Lung (tissue), 11 donors: ENCODE measurements at regions not wholly inside any gene's neighbourhood (a gene's known extent, or its start where the extent isn't known, plus 50 kb on each side); places are given as distances from the start of the nearest gene placed in this dataset.
"Not testable (repeated sequence)": the region's sequence is repeated elsewhere in the genome, so short reads cannot be mapped to it uniquely, and the experiment has no call there.

Experiments used
- ATAC-seq: fragments of 200-7000 bp; cut with Tn5 transposase; one replicate; pipeline ENCODE4 v1.9.1; 2020; ENCODE audit warnings: moderate number of reproducible peaks; ENCODE audit not compliant: insufficient read depth, low FRiP score
- DNase-seq, 3 donors: peaks; one replicate each; pipeline ENCODE4 v3.0.0-alpha.2; 2013 to 2017
- H3K27ac ChIP-seq, 2 donors: one replicate each; pipeline ENCODE4 v1.5.1; 2013; ENCODE audit warnings: mild to moderate bottlenecking in 2 of 2, moderate library complexity in 2 of 2, control low read depth in 1 of 2, inconsistent platforms in 1 of 2, low read depth in 1 of 2, low read length in 1 of 2
- H3K27me3 ChIP-seq, 3 donors: one replicate each; pipeline ENCODE4 v1.5.1; 2013; ENCODE audit warnings: low read length in 2 of 3; ENCODE audit not compliant: control insufficient read depth in 3 of 3, insufficient read depth in 3 of 3
- H3K36me3 ChIP-seq, 4 donors: one replicate each; pipeline ENCODE4 v1.5.1; 2013; ENCODE audit warnings: low read length in 4 of 4, mild to moderate bottlenecking in 1 of 4, moderate library complexity in 1 of 4; ENCODE audit not compliant: control insufficient read depth in 4 of 4, insufficient read depth in 4 of 4
- H3K4me1 ChIP-seq, 5 donors: one replicate each; pipeline ENCODE4 v1.5.1; 2013; ENCODE audit warnings: low read length in 5 of 5, mild to moderate bottlenecking in 2 of 5, moderate library complexity in 1 of 5; ENCODE audit not compliant: control insufficient read depth in 5 of 5, insufficient read depth in 5 of 5
- H3K4me3 ChIP-seq: one replicate; pipeline ENCODE4 v1.5.1; 2013; ENCODE audit warnings: mild to moderate bottlenecking, control low read depth, moderate library complexity
- H3K9ac ChIP-seq, 2 donors: one replicate each; pipeline ENCODE4 v1.5.1; 2013; ENCODE audit warnings: low read length in 2 of 2, control low read depth in 1 of 2; ENCODE audit not compliant: insufficient read depth in 1 of 2
- H3K9me3 ChIP-seq, 4 donors: one replicate each; pipeline ENCODE4 v1.5.1; 2013; ENCODE audit warnings: low read length in 3 of 4, mild to moderate bottlenecking in 1 of 4, moderate library complexity in 1 of 4; ENCODE audit not compliant: control insufficient read depth in 4 of 4, insufficient read depth in 3 of 4
- WGBS, 2 donors: extraction: QIAGEN DNeasy Blood & Tissue Kit; methylation state at CpG; one replicate each; pipeline ENCODE4 v1.1.7; 2013; 5-methylcytosine and 5-hydroxymethylcytosine counted together
- TF ChIP-seq, protein P1 (sequence below): IDR thresholded peaks from 2 replicates; pipeline ENCODE4 v1.5.1; 2012; ENCODE audit warnings: mild to moderate bottlenecking; ENCODE audit errors: control extremely low read depth, extremely low read depth
- donor health status: control.
- donor health status: control.
- donor health status: Bipolar disorder and iron deficiency.
- donor health status: healthy.
- donor health status: DM: yes; HTN: yes; CAD: no.

DNA sequence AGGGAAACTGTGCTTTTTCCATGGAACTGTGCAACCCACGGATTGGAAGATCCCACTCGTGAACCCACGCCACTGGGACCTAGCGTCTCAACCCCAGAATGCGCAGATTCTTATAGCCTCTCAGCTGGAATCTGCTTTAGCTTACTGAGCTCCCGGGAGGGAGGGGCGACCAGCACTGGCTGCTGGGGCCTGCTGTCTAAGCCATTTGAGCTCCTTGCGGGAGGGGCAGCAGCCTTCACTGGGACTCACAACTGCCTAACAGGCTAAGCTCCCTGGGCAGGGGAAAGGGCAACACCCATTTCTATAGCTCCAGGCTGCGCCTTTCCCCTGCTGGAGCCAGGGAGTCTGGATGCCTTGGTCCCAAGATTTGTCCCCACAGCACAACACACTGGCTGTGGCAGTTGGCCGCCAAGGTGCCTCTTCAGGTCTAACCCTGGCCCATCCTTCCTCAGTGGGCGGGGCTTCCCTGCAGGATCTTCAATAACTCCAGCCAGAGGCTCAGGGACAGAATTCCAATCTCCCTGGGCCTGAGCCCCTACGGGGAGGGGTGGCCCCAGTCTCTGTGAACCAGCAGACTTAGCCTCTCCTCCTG lies 451.7 kb upstream of the PITX2 start:
- Histone ChIP-seq H3K27ac (no peak overlapping the region), H3K9ac (no peak overlapping the region), H3K4me1 (no peaks in the 10 kb centered on the region), H3K4me3 (no peak overlapping the region), H3K36me3 (no peaks in the 10 kb centered on the region), H3K9me3 (peaks cover 0 to 3% (median 1%) of the 10 kb centered on the region in 4 donors), H3K27me3 (no peaks in the 10 kb centered on the region)
- 86 to 87% methylated on average over 12 of the region's 12 CpGs for WGBS, 2 donors
- TF ChIP-seq, protein P1, sequence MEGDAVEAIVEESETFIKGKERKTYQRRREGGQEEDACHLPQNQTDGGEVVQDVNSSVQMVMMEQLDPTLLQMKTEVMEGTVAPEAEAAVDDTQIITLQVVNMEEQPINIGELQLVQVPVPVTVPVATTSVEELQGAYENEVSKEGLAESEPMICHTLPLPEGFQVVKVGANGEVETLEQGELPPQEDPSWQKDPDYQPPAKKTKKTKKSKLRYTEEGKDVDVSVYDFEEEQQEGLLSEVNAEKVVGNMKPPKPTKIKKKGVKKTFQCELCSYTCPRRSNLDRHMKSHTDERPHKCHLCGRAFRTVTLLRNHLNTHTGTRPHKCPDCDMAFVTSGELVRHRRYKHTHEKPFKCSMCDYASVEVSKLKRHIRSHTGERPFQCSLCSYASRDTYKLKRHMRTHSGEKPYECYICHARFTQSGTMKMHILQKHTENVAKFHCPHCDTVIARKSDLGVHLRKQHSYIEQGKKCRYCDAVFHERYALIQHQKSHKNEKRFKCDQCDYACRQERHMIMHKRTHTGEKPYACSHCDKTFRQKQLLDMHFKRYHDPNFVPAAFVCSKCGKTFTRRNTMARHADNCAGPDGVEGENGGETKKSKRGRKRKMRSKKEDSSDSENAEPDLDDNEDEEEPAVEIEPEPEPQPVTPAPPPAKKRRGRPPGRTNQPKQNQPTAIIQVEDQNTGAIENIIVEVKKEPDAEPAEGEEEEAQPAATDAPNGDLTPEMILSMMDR: no peak
- DNase-seq (no peak), ATAC-seq (no peak)

DNA sequence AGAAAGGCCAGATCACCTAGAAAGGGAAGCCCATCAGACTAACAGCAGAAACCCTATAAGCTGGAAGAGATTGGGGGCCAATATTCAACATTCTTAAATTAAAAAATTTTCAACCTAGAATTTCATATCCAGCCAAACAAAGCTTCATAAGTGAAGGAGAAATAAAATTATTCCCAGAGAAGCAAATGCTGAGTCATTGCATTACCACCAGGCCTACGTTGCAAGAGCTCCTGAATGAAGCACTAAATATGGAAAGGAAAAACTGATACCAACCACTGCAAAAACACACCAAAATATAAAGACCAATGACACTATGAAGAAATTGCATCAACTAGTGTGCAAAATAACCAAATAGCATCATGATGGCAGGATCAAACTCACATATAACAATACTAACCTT lies 453.4 kb upstream of the PITX2 start:
- not testable (repeated sequence) for H3K27me3 ChIP-seq
- 47 to 62% methylated on average over 1 of the region's 1 CpG for WGBS, 2 donors

DNA sequence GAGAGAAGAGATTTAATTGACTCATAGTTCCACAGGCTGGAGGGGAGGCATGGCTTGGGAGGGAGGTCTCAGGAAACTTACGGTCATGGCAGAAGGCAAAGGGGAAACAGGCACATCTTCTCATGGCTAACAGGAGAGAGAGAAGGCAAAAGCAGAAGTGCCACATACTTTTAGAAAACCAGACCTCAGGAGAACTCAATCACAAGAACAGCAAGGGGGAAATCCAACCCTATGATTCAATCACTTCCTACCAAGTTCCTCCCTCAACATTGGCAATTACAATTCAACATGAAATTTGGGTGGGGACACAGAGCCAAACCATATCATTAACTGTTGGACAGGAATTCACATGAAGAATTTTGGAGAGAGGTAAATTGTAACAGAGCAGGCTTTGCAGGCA lies 485.3 kb upstream of the PITX2 start:
- DNase-seq: no peak
- ATAC-seq: no peak
- WGBS, 2 donors: 33 to 43% methylated on average over 1 of the region's 1 CpG
- no peaks in the 10 kb centered on the region for H3K27me3 ChIP-seq
- no peak overlapping the region for H3K9ac ChIP-seq
- H3K4me1 ChIP-seq: no peaks in the 10 kb centered on the region
- TF ChIP-seq, protein P1: no peak
- H3K36me3 ChIP-seq: no peaks in the 10 kb centered on the region
- H3K27ac ChIP-seq: no peak overlapping the region
- H3K9me3 ChIP-seq: no peaks in the 10 kb centered on the region
- no peak overlapping the region for H3K4me3 ChIP-seq

More for the DNA sequence above, 453.4 kb upstream of the PITX2 start:
- H3K9ac ChIP-seq, H3K27ac ChIP-seq, H3K4me1 ChIP-seq, H3K36me3 ChIP-seq, DNase-seq, H3K4me3 ChIP-seq, H3K9me3 ChIP-seq, ATAC-seq: not testable (repeated sequence)

DNA sequence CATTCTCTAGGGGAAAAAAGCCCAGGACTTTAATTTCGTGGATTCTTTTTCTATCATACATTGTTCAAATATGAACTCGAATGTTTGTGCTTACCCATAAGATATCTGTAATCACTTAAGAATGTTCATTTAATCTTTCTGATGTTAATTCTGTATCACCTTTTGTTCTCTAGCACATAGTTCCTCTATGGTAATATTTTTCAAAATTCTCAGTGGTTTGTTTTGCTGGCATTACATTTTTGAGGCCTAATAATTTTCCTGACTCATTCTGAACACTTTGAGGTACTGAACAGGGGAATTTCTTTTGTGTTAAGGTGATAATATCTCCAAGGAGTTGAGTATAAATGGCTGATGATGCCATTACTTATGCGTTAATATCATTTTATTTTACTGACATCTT lies 490.7 kb upstream of the PITX2 start:
- Histone ChIP-seq H3K27ac (no peak overlapping the region), H3K4me1 (no peaks in the 10 kb centered on the region), H3K9me3 (no peaks in the 10 kb centered on the region), H3K36me3 (no peaks in the 10 kb centered on the region), H3K4me3 (no peak overlapping the region), H3K9ac (no peak overlapping the region), H3K27me3 (no peaks in the 10 kb centered on the region)
- no peak for DNase-seq
- no peak for ATAC-seq
- WGBS, 2 donors: 85 to 86% methylated on average over 3 of the region's 3 CpGs
- TF ChIP-seq, protein P1: no peak
